K562 (cell line): ENCODE measurements at regions not wholly inside any gene's neighbourhood (a gene's known extent, or its start where the extent isn't known, plus 50 kb on each side); places are given as distances from the start of the nearest gene placed in this dataset.
A peak's percentile ranks its signal among the peaks of the same experiment; 100 is the strongest.

ENCODE experiments used
- ATAC-seq: fragments of 200-7000 bp; cut with Tn5 transposase; 3 replicates; pipeline ENCODE4 v1.9.1; 2020; ENCODE audit warnings: moderate library complexity
- BruUV-seq: library from RNA; stranded (reverse); fragments of 400-500 nt; replicated peaks from 2 replicates; lab custom pipeline; 2021; lab: Mats Ljungman, UMichigan
- CTCF ChIA-PET: fragments of 300-600 bp; formaldehyde crosslinking; extraction: SDS; loops from one replicate; lab custom pipeline; 2021; ENCODE audit warnings: low intra/inter-chr PET ratio; lab: Yijun Ruan, JAX
- POLR2A ChIA-PET: fragments of 300-600, 350-650 bp; sonication (Branson Sonifier 250); formaldehyde crosslinking; extraction: SDS; loops from one replicate; lab custom pipeline; 2021; ENCODE audit warnings: antibody characterized with exemption, inconsistent platforms; lab: Yijun Ruan, JAX
- DNase-seq, 4 experiments: peaks; one replicate each; pipeline versions ENCODE4 v3.0.0 to v3.0.0-alpha.2; 2011 to 2018; ENCODE audit warnings: low spot score in 3 of 4, mixed read lengths in 3 of 4; ENCODE audit errors: extremely low read depth in 1 of 4
- FAIRE-seq: peaks from 2 replicates; lab custom pipeline; 2011; peaks lifted over from hg19 to GRCh38; lab: Jason Lieb, UNC
- H2AFZ ChIP-seq: 2 replicates; pipeline ENCODE4 v1.6.0; 2011; ENCODE audit warnings: low read depth, low read length, control low read depth, inconsistent platforms
- H3K27ac ChIP-seq: fragments of 200-600 bp; 3 replicates; pipeline ENCODE4 v1.8.0; 2011; ENCODE audit warnings: low read depth, mild to moderate bottlenecking, control low read depth, inconsistent platforms, low read length, moderate library complexity, mixed read lengths; ENCODE audit errors: extremely low read depth
- H3K27me3 ChIP-seq, 2 experiments: fragments of 300-600 bp in 1 of 2; 2 replicates in 1 of 2; 3 replicates in 1 of 2; pipeline versions ENCODE4 v1.6.0 to v1.8.0; 2011; ENCODE audit warnings: inconsistent platforms in 2 of 2, low read length in 2 of 2, mild to moderate bottlenecking in 1 of 2, mixed read lengths in 1 of 2, moderate library complexity in 1 of 2; ENCODE audit not compliant: control insufficient read depth in 2 of 2, insufficient read depth in 2 of 2
- H3K36me3 ChIP-seq: fragments of 300-600 bp; 3 replicates; pipeline ENCODE4 v1.8.0; 2011; ENCODE audit warnings: mild to moderate bottlenecking, low read length, inconsistent platforms; ENCODE audit not compliant: control insufficient read depth, insufficient read depth
- H3K4me1 ChIP-seq, 2 experiments: fragments of 200-600 bp in 1 of 2; replicated peaks in 1 of 2; 2 replicates in 1 of 2; 3 replicates in 1 of 2; pipeline versions ENCODE4 v1.5.1 to v1.8.0; 2011; ENCODE audit warnings: inconsistent platforms in 2 of 2, low read length in 2 of 2, mild to moderate bottlenecking in 1 of 2, mixed read lengths in 1 of 2, moderate library complexity in 1 of 2; ENCODE audit not compliant: control insufficient read depth in 2 of 2, insufficient read depth in 2 of 2
- H3K4me2 ChIP-seq: 2 replicates; pipeline ENCODE4 v1.6.1; 2011; ENCODE audit warnings: low read length, control low read depth, inconsistent platforms, mixed read lengths; ENCODE audit not compliant: insufficient read depth
- H3K4me3 ChIP-seq: fragments of 200-600 bp; sonication (generic), shearing (Covaris generic); 2 replicates; pipeline ENCODE4 v1.5.1; 2016; ENCODE audit warnings: control low read depth, inconsistent platforms
- H3K79me2 ChIP-seq: fragments of 200-600 bp; 3 replicates; pipeline ENCODE4 v1.8.0; 2011; ENCODE audit warnings: low read length, inconsistent platforms; ENCODE audit not compliant: control insufficient read depth, insufficient read depth
- H3K9ac ChIP-seq, 2 experiments: 2 replicates each; pipeline versions ENCODE4 v1.6.0 to v1.6.1; 2011; ENCODE audit warnings: low read depth in 2 of 2, low read length in 2 of 2, control low read depth in 1 of 2, inconsistent platforms in 1 of 2, mild to moderate bottlenecking in 1 of 2, mixed read lengths in 1 of 2; ENCODE audit not compliant: insufficient read depth in 1 of 2
- H3K9me1 ChIP-seq: one replicate; pipeline ENCODE4 v1.6.0; 2011; ENCODE audit warnings: inconsistent platforms, mild to moderate bottlenecking, low read length, moderate library complexity; ENCODE audit not compliant: control insufficient read depth, insufficient read depth
- H3K9me3 ChIP-seq: replicated peaks from 2 replicates; pipeline ENCODE4 v1.5.1; 2011; ENCODE audit warnings: low read depth, low read length, inconsistent platforms; ENCODE audit not compliant: control insufficient read depth, insufficient read depth
- H4K20me1 ChIP-seq: replicated peaks from 2 replicates; pipeline ENCODE4 v1.6.1; 2011; ENCODE audit warnings: low read length, inconsistent platforms, mixed read lengths; ENCODE audit not compliant: control insufficient read depth, insufficient read depth
- LCOR ChIP-seq: sonication (generic); formaldehyde crosslinking; IDR thresholded peaks from 2 replicates; pipeline ENCODE4 v1.8.0; 2022; ENCODE audit warnings: mild to moderate bottlenecking, missing genetic modification reagents
- RBM25 ChIP-seq: fragments of 200-400 bp; formaldehyde crosslinking; IDR thresholded peaks from 2 replicates; pipeline ENCODE4 v1.6.1; 2018; ENCODE audit warnings: low read length, low read depth, moderate library complexity; ENCODE audit not compliant: severe bottlenecking
- ZBTB7A ChIP-seq: IDR thresholded peaks from 2 replicates; pipeline ENCODE4 v1.6.1; 2011; ENCODE audit warnings: low read depth, mild to moderate bottlenecking, low read length, moderate library complexity, borderline replicate concordance; ENCODE audit not compliant: control insufficient read depth
- ZC3H4 ChIP-seq: sonication (generic); formaldehyde crosslinking; IDR thresholded peaks from 2 replicates; pipeline ENCODE4 v1.9.0; 2021; ENCODE audit warnings: missing genetic modification reagents, borderline replicate concordance
- ZNF311 ChIP-seq: fragments of 250-450 bp; sonication (Bioruptor Pico); IDR thresholded peaks from 2 replicates; pipeline ENCODE4 v1.4.0; 2020; ENCODE audit warnings: mild to moderate bottlenecking, moderate library complexity
- WGBS: fragments of 100-300 bp; shearing (Covaris generic); methylation state at CpG from one replicate; pipeline ENCODE4 v1.1.6; 2016; ENCODE audit warnings: low coverage, mixed read lengths; ENCODE audit not compliant: insufficient coverage; ENCODE audit errors: missing lambda C conversion rate; 5-methylcytosine and 5-hydroxymethylcytosine counted together
- in situ Hi-C: fragments of 300-500 bp; cut with MboI; formaldehyde crosslinking; loops from 4 replicates; pipeline ENCODE4 v1.15.0; 2018; ENCODE audit warnings: inconsistent platforms, mixed read lengths
- intact Hi-C: fragments of 100-400 bp; cut with micrococcal nuclease; formaldehyde crosslinking; loops from 2 replicates; pipeline ENCODE4 v1.14.2; 2022
- TF ChIP-seq, protein P1 (sequence below): sonication (generic); formaldehyde crosslinking; IDR thresholded peaks from 2 replicates; pipeline ENCODE4 v1.8.0; 2023; ENCODE audit warnings: mild to moderate bottlenecking, missing genetic modification reagents
- TF ChIP-seq, protein P2 (sequence below): sonication (generic); formaldehyde crosslinking; IDR thresholded peaks from 2 replicates; pipeline ENCODE4 v1.8.0; 2022; ENCODE audit warnings: mild to moderate bottlenecking, missing genetic modification reagents

DNA sequence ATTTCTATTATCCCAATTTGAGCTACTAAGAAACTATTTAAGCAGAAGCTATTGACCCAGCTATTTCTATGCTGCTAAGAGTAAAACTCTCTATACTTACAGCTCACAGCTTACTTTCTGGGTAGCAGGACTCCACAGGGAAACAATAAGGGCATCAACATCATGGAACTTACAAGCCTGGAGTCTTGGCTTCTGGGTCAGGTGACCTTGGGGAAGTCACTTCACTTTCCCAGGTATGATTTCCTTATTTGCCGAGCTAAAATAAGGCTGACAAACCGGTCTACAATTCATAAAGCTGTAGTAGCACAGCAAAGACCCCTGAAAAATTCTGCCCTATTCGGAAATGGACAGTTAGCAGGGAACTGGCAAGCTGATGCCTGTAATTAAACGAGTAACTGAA lies 278.3 kb upstream of the NR2F2 start:
- in situ Hi-C loops (no loop called here), intact Hi-C loops (loop anchor here (5.0 kb wide), 2 partner anchors 220 to 265 kb away; no protein-coding TSS in a partner anchor)
- H3K4me2 ChIP-seq: no peak overlapping the region
- no peaks in the 10 kb centered on the region for H3K27me3 ChIP-seq
- no TSS peak for BruUV-seq
- H3K9ac ChIP-seq: no peak overlapping the region
- peaks cover 11 to 41% of the 10 kb centered on the region in 2 experiments for H3K4me1 ChIP-seq
- H4K20me1 ChIP-seq: no peaks in the 10 kb centered on the region
- CTCF ChIA-PET: no interaction called here
- peak overlapping the region; percentile 82; the same call in 1 of the 2 replicates for H2AFZ ChIP-seq
- H3K4me3 ChIP-seq: no peak overlapping the region
- no peak for FAIRE-seq
- no peaks in the 10 kb centered on the region for H3K36me3 ChIP-seq
- 74% methylated on average over 4 of the region's 4 CpGs for WGBS
- H3K79me2 ChIP-seq: no peaks in the 10 kb centered on the region
- POLR2A ChIA-PET: interaction anchor here (0.7 to 1.8 kb wide), 3 partner anchors 9 to 230 kb away, joined by 3 to 4 read pairs (median 3); no protein-coding TSS in a partner anchor
- H3K27ac ChIP-seq: 0 out of 3 replicates have a peak overlapping the region, but pooled peaks have one; percentile 9
- H3K9me1 ChIP-seq: no peaks in the 10 kb centered on the region
- no peak for DNase-seq
- peaks cover 4% of the 10 kb centered on the region; the same call in 1 of the 2 replicates for H3K9me3 ChIP-seq
- no peak for ATAC-seq
- no peak for TF ChIP-seq ZC3H4 (CRISPR knock-in tag)
- TF ChIP-seq, protein P1, sequence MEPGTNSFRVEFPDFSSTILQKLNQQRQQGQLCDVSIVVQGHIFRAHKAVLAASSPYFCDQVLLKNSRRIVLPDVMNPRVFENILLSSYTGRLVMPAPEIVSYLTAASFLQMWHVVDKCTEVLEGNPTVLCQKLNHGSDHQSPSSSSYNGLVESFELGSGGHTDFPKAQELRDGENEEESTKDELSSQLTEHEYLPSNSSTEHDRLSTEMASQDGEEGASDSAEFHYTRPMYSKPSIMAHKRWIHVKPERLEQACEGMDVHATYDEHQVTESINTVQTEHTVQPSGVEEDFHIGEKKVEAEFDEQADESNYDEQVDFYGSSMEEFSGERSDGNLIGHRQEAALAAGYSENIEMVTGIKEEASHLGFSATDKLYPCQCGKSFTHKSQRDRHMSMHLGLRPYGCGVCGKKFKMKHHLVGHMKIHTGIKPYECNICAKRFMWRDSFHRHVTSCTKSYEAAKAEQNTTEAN (CRISPR knock-in tag): no peak
- TF ChIP-seq, all 486 proteins: peak for 0

DNA sequence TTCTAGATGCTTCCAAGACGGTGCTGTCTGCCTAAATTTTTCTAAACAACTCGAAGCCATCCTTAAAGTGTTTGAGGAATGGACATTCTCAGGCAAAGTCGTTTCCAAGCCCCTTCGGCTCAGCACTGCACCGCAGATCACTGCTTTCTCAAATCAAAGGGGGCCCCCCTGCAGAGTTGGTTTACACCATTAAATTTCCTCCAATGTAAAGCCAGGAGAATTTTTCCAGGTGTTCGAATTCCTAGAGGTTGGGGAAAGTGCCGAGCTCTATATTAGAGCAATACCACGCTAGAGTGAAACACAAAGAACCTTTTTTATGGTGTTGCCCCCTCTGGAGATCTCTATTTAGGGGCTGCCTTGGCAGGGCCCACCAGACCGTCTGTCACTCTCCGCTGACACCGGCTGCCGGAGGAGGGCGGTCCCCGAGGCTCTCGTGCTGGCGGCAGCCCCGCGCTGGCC lies 277.9 kb upstream of the NR2F2 start:
- no peaks in the 10 kb centered on the region for H3K9me1 ChIP-seq
- no peak for DNase-seq
- peaks cover 4% of the 10 kb centered on the region; the same call in 1 of the 2 replicates for H3K9me3 ChIP-seq
- in situ Hi-C loops: no loop called here
- POLR2A ChIA-PET: interaction anchor here (0.7 to 1.8 kb wide), 4 partner anchors 9 to 231 kb away, joined by 3 to 5 read pairs (median 4); no protein-coding TSS in a partner anchor
- H3K4me3 ChIP-seq: no peak overlapping the region; the same call in 1 of the 2 replicates
- BruUV-seq: no TSS peak
- intact Hi-C loops: loop anchor here (5.0 kb wide), 2 partner anchors 220 to 265 kb away; no protein-coding TSS in a partner anchor
- H3K36me3 ChIP-seq: no peaks in the 10 kb centered on the region
- peak overlapping the region; percentile 73 for H3K27ac ChIP-seq
- H3K9ac ChIP-seq: peak overlapping the region; percentile 45 to 87; a peak in 3 of 4 replicates
- H2AFZ ChIP-seq: peak overlapping the region; percentile 82
- peaks cover 11 to 37% of the 10 kb centered on the region in 2 experiments for H3K4me1 ChIP-seq
- H3K4me2 ChIP-seq: no peak overlapping the region
- CTCF ChIA-PET: no interaction called here
- ATAC-seq: no peak
- 82% methylated on average over 16 of the region's 18 CpGs for WGBS
- H3K27me3 ChIP-seq: no peaks in the 10 kb centered on the region
- H4K20me1 ChIP-seq: no peaks in the 10 kb centered on the region
- H3K79me2 ChIP-seq: no peaks in the 10 kb centered on the region
- no peak for FAIRE-seq
- TF ChIP-seq RBM25: no peak
- TF ChIP-seq, protein P2, sequence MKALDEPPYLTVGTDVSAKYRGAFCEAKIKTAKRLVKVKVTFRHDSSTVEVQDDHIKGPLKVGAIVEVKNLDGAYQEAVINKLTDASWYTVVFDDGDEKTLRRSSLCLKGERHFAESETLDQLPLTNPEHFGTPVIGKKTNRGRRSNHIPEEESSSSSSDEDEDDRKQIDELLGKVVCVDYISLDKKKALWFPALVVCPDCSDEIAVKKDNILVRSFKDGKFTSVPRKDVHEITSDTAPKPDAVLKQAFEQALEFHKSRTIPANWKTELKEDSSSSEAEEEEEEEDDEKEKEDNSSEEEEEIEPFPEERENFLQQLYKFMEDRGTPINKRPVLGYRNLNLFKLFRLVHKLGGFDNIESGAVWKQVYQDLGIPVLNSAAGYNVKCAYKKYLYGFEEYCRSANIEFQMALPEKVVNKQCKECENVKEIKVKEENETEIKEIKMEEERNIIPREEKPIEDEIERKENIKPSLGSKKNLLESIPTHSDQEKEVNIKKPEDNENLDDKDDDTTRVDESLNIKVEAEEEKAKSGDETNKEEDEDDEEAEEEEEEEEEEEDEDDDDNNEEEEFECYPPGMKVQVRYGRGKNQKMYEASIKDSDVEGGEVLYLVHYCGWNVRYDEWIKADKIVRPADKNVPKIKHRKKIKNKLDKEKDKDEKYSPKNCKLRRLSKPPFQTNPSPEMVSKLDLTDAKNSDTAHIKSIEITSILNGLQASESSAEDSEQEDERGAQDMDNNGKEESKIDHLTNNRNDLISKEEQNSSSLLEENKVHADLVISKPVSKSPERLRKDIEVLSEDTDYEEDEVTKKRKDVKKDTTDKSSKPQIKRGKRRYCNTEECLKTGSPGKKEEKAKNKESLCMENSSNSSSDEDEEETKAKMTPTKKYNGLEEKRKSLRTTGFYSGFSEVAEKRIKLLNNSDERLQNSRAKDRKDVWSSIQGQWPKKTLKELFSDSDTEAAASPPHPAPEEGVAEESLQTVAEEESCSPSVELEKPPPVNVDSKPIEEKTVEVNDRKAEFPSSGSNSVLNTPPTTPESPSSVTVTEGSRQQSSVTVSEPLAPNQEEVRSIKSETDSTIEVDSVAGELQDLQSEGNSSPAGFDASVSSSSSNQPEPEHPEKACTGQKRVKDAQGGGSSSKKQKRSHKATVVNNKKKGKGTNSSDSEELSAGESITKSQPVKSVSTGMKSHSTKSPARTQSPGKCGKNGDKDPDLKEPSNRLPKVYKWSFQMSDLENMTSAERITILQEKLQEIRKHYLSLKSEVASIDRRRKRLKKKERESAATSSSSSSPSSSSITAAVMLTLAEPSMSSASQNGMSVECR: no peak
- no peak for TF ChIP-seq ZBTB7A
- TF ChIP-seq LCOR: no peak
- TF ChIP-seq ZNF311 (CRISPR knock-in tag): no peak
